Trophoblast cell (in vitro differentiated cells and primary cell): ENCODE measurements at regions not wholly inside any gene's neighbourhood (a gene's known extent, or its start where the extent isn't known, plus 50 kb on each side); places are given as distances from the start of the nearest gene placed in this dataset.

ENCODE experiments used
- DNase-seq, 2 donors: peaks; one replicate each; pipeline ENCODE4 v3.0.0-alpha.2; 2016
- H2AFZ ChIP-seq: 2 replicates; pipeline ENCODE4 v1.6.1; 2013; ENCODE audit warnings: low read length, moderate library complexity, mild to moderate bottlenecking; ENCODE audit not compliant: insufficient read depth, poor library complexity
- H2AK5ac ChIP-seq: 2 replicates; pipeline ENCODE4 v1.6.1; 2013; ENCODE audit warnings: mild to moderate bottlenecking, low read length
- H2BK120ac ChIP-seq: 2 replicates; pipeline ENCODE4 v1.6.1; 2013; ENCODE audit warnings: low read length, mild to moderate bottlenecking, moderate library complexity; ENCODE audit not compliant: insufficient read depth, poor library complexity
- H2BK12ac ChIP-seq: 2 replicates; pipeline ENCODE4 v1.6.1; 2013; ENCODE audit warnings: mild to moderate bottlenecking, low read length, moderate library complexity
- H2BK5ac ChIP-seq: 2 replicates; pipeline ENCODE4 v1.6.1; 2013; ENCODE audit warnings: low read length, low read depth, moderate library complexity, mild to moderate bottlenecking; ENCODE audit not compliant: poor library complexity
- H3K14ac ChIP-seq: 2 replicates; pipeline ENCODE4 v1.6.1; 2013; ENCODE audit warnings: mild to moderate bottlenecking, low read length
- H3K18ac ChIP-seq: 2 replicates; pipeline ENCODE4 v1.6.1; 2013; ENCODE audit warnings: mild to moderate bottlenecking, low read length
- H3K23ac ChIP-seq: 2 replicates; pipeline ENCODE4 v1.6.1; 2013; ENCODE audit warnings: low read length
- H3K27ac ChIP-seq: 2 replicates; pipeline ENCODE4 v1.5.1; 2013; ENCODE audit warnings: low read depth, mild to moderate bottlenecking, inconsistent platforms, low read length, moderate library complexity
- H3K27me3 ChIP-seq: 2 replicates; pipeline ENCODE4 v1.6.1; 2013; ENCODE audit warnings: inconsistent platforms, mild to moderate bottlenecking, low read length, moderate library complexity; ENCODE audit not compliant: insufficient read depth
- H3K36me3 ChIP-seq, 2 experiments: 1 replicate in 1 of 2; 2 replicates in 1 of 2; pipeline ENCODE4 v1.6.1; 2013; ENCODE audit warnings: low read length in 2 of 2, mild to moderate bottlenecking in 2 of 2, moderate library complexity in 1 of 2; ENCODE audit not compliant: insufficient read depth in 2 of 2, control insufficient read depth in 1 of 2
- H3K4ac ChIP-seq: 2 replicates; pipeline ENCODE4 v1.6.1; 2013; ENCODE audit warnings: low read depth, mild to moderate bottlenecking, low read length, moderate library complexity
- H3K4me1 ChIP-seq, 2 experiments: 1 replicate in 1 of 2; 2 replicates in 1 of 2; pipeline ENCODE4 v1.6.1; 2013; ENCODE audit warnings: low read length in 2 of 2, mild to moderate bottlenecking in 2 of 2, moderate library complexity in 1 of 2; ENCODE audit not compliant: insufficient read depth in 2 of 2, control insufficient read depth in 1 of 2
- H3K4me2 ChIP-seq: 2 replicates; pipeline ENCODE4 v1.6.1; 2013; ENCODE audit warnings: inconsistent platforms, mild to moderate bottlenecking, low read length, moderate library complexity
- H3K4me3 ChIP-seq: 2 replicates; pipeline ENCODE4 v1.5.1; 2013; ENCODE audit warnings: mild to moderate bottlenecking, low read depth, low read length, inconsistent platforms
- H3K79me1 ChIP-seq: one replicate; pipeline ENCODE4 v1.6.1; 2013; ENCODE audit warnings: low read length
- H3K79me2 ChIP-seq: 2 replicates; pipeline ENCODE4 v1.6.1; 2013; ENCODE audit warnings: low read length, mild to moderate bottlenecking; ENCODE audit not compliant: control insufficient read depth, insufficient read depth, poor library complexity
- H3K9ac ChIP-seq: 2 replicates; pipeline ENCODE4 v1.6.1; 2013; ENCODE audit warnings: mild to moderate bottlenecking, low read length
- H3K9me3 ChIP-seq: 2 replicates; pipeline ENCODE4 v1.6.1; 2013; ENCODE audit warnings: low read depth, mild to moderate bottlenecking, control low read depth, inconsistent platforms, low read length; ENCODE audit not compliant: insufficient read depth
- H4K12ac ChIP-seq: 2 replicates; pipeline ENCODE4 v1.6.1; 2013; ENCODE audit warnings: low read depth, mild to moderate bottlenecking, low read length, moderate library complexity
- H4K8ac ChIP-seq: 2 replicates; pipeline ENCODE4 v1.6.1; 2013; ENCODE audit warnings: low read depth, mild to moderate bottlenecking, low read length, moderate library complexity
- H4K91ac ChIP-seq: one replicate; pipeline ENCODE4 v1.6.1; 2013; ENCODE audit warnings: low read depth, mild to moderate bottlenecking, low read length, moderate library complexity
- WGBS: extraction: QIAGEN DNeasy Blood & Tissue Kit; methylation state at CpG from one replicate; pipeline ENCODE4 v1.1.7; 2013; ENCODE audit warnings: missing lambda C conversion rate; ENCODE audit not compliant: insufficient read length, insufficient coverage; ENCODE audit errors: extremely low coverage; 5-methylcytosine and 5-hydroxymethylcytosine counted together

DNA sequence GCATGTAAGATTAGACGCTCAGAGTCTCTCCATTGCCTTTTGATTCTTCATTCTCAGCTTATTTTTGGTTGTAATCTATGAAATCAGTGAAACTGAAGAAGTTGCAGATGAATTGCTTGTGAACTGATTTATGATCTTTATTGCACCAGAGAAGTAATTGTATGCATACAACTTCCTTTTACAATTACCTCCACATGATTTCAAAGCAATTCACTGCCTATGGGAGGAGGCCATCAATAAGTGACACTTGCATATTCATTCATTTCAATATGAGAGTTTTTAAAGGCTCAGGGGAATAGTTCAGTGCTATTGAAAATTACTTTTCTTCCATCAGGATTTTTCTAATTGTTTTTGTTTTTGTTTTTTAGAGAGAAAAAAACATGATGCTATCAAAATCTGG is 222.3 kb downstream of the NKX6-1 start:
- no peak overlapping the region for H3K9ac ChIP-seq
- H3K18ac ChIP-seq, result no peak overlapping the region
- H3K4me2 ChIP-seq, result no peak overlapping the region
- no peak overlapping the region for H3K4me3 ChIP-seq
- DNase-seq, result no peak
- no CpG with 5 or more reads among the region's 1 CpG for WGBS
- no peak overlapping the region for H2BK12ac ChIP-seq
- H3K36me3 ChIP-seq, result no peaks in the 10 kb centered on the region
- no peak overlapping the region for H2AFZ ChIP-seq
- no peaks in the 10 kb centered on the region for H3K27me3 ChIP-seq
- no peak overlapping the region for H3K27ac ChIP-seq
- no peak overlapping the region for H3K23ac ChIP-seq
- H2AK5ac ChIP-seq, result no peak overlapping the region
- H3K79me2 ChIP-seq, result no peaks in the 10 kb centered on the region
- no peak overlapping the region for H3K14ac ChIP-seq
- H3K4ac ChIP-seq, result no peak overlapping the region
- no peaks in the 10 kb centered on the region for H3K79me1 ChIP-seq
- H2BK5ac ChIP-seq, result no peak overlapping the region
- H4K91ac ChIP-seq, result no peak overlapping the region
- no peak overlapping the region for H4K12ac ChIP-seq
- H4K8ac ChIP-seq, result no peak overlapping the region
- H2BK120ac ChIP-seq, result no peak overlapping the region
- no peaks in the 10 kb centered on the region for H3K9me3 ChIP-seq
- no peaks in the 10 kb centered on the region for H3K4me1 ChIP-seq

GRCh38 chr4:84269536-84270044 is 229.5 kb downstream of the NKX6-1 start:
- H4K8ac ChIP-seq, result no peak overlapping the region
- H3K4ac ChIP-seq, result no peak overlapping the region
- H4K12ac ChIP-seq, result no peak overlapping the region
- H3K79me2 ChIP-seq, result no peaks in the 10 kb centered on the region
- H2BK120ac ChIP-seq, result no peak overlapping the region
- H3K4me1 ChIP-seq, result no peaks in the 10 kb centered on the region
- no peak overlapping the region for H4K91ac ChIP-seq
- H3K27ac ChIP-seq, result no peak overlapping the region
- no peak overlapping the region for H3K4me3 ChIP-seq
- no peak overlapping the region for H3K23ac ChIP-seq
- no peak for DNase-seq
- H3K27me3 ChIP-seq, result no peaks in the 10 kb centered on the region
- H3K18ac ChIP-seq, result no peak overlapping the region
- no peaks in the 10 kb centered on the region for H3K9me3 ChIP-seq
- H3K14ac ChIP-seq, result no peak overlapping the region
- H3K4me2 ChIP-seq, result no peak overlapping the region
- no peak overlapping the region for H2BK12ac ChIP-seq
- no peaks in the 10 kb centered on the region for H3K79me1 ChIP-seq
- H3K9ac ChIP-seq, result no peak overlapping the region
- no peak overlapping the region for H2BK5ac ChIP-seq
- H2AFZ ChIP-seq, result no peak overlapping the region
- H3K36me3 ChIP-seq, result no peaks in the 10 kb centered on the region
- no peak overlapping the region for H2AK5ac ChIP-seq

GRCh38 chr4:84264652-84265051 is 234.4 kb downstream of the NKX6-1 start:
- Histone ChIP-seq H4K12ac (no peak overlapping the region), H3K79me1 (no peaks in the 10 kb centered on the region), H3K18ac (no peak overlapping the region), H4K91ac (no peak overlapping the region), H3K4me2 (no peak overlapping the region), H3K27me3 (no peaks in the 10 kb centered on the region), H3K4me1 (no peaks in the 10 kb centered on the region), H3K27ac (no peak overlapping the region), H3K79me2 (no peaks in the 10 kb centered on the region), H4K8ac (no peak overlapping the region), H3K23ac (no peak overlapping the region), H3K4me3 (no peak overlapping the region), H2AFZ (no peak overlapping the region), H2BK5ac (no peak overlapping the region), H2AK5ac (no peak overlapping the region), H3K9me3 (no peaks in the 10 kb centered on the region), H2BK12ac (no peak overlapping the region), H3K4ac (no peak overlapping the region), H3K9ac (no peak overlapping the region), H3K36me3 (no peaks in the 10 kb centered on the region), H3K14ac (no peak overlapping the region), H2BK120ac (no peak overlapping the region)
- DNase-seq, result no peak

DNA sequence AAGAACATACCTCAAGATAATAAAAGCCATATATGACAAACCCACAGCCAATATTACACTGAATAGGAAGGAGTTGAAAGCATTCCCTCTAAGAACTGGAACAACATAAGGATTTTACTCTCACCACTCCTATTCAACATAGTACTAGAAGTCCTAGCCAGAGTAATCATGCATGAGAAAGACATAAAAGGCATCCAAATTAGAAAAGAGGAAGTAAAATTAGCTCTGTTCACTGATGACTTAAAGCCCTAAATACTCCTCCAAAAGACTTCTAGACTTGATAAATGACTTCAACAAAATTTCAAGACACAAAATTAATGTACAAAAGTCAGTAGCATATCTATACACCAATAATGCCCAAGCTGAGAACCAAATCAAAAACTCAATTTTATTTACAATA is 235.7 kb downstream of the NKX6-1 start:
- H4K91ac ChIP-seq, result no peak overlapping the region
- no peak overlapping the region for H2BK120ac ChIP-seq
- no peak overlapping the region for H3K4me2 ChIP-seq
- H4K8ac ChIP-seq, result no peak overlapping the region
- no peaks in the 10 kb centered on the region for H3K79me1 ChIP-seq
- H3K36me3 ChIP-seq, result no peaks in the 10 kb centered on the region
- no peak overlapping the region for H3K4ac ChIP-seq
- no peak overlapping the region for H3K9ac ChIP-seq
- no peak overlapping the region for H3K27ac ChIP-seq
- H3K14ac ChIP-seq, result no peak overlapping the region
- no peak overlapping the region for H2BK12ac ChIP-seq
- H3K9me3 ChIP-seq, result no peaks in the 10 kb centered on the region
- H3K4me1 ChIP-seq, result peaks cover 0 to 2% of the 10 kb centered on the region in 2 experiments
- H2AK5ac ChIP-seq, result no peak overlapping the region
- no peaks in the 10 kb centered on the region for H3K27me3 ChIP-seq
- no peak for DNase-seq
- H3K23ac ChIP-seq, result no peak overlapping the region
- H4K12ac ChIP-seq, result no peak overlapping the region
- no peak overlapping the region for H2AFZ ChIP-seq
- no peak overlapping the region for H3K4me3 ChIP-seq
- H2BK5ac ChIP-seq, result no peak overlapping the region
- no peaks in the 10 kb centered on the region for H3K79me2 ChIP-seq
- H3K18ac ChIP-seq, result no peak overlapping the region

- no peak overlapping the region for H4K12ac ChIP-seq
- H4K91ac ChIP-seq, result no peak overlapping the region
- H3K4ac ChIP-seq, result no peak overlapping the region
- H2AFZ ChIP-seq, result no peak overlapping the region
- no peak overlapping the region for H3K27ac ChIP-seq
- no peak overlapping the region for H4K8ac ChIP-seq
- H3K27me3 ChIP-seq, result no peaks in the 10 kb centered on the region
- no peaks in the 10 kb centered on the region for H3K9me3 ChIP-seq
- H2BK5ac ChIP-seq, result no peak overlapping the region
- H3K4me2 ChIP-seq, result no peak overlapping the region
- no peak overlapping the region for H3K18ac ChIP-seq
- no peak overlapping the region for H2BK12ac ChIP-seq
- H3K23ac ChIP-seq, result no peak overlapping the region
- no peak overlapping the region for H3K9ac ChIP-seq
- DNase-seq, result no peak
- H2AK5ac ChIP-seq, result no peak overlapping the region
- H3K14ac ChIP-seq, result no peak overlapping the region
- no peak overlapping the region for H3K4me3 ChIP-seq
- H3K36me3 ChIP-seq, result no peaks in the 10 kb centered on the region
- no peaks in the 10 kb centered on the region for H3K79me2 ChIP-seq
- H2BK120ac ChIP-seq, result no peak overlapping the region
- H3K79me1 ChIP-seq, result no peaks in the 10 kb centered on the region
- H3K4me1 ChIP-seq, result peaks cover 0 to 2% of the 10 kb centered on the region in 2 experiments
These were observed 238.6 kb downstream of the NKX6-1 start for GRCh38 chr4:84260495-84260894.
